CD4-positive, CD25-positive, alpha-beta regulatory T cell (primary cell): ENCODE measurements at regions not wholly inside any gene's neighbourhood (a gene's known extent, or its start where the extent isn't known, plus 50 kb on each side); places are given as distances from the start of the nearest gene placed in this dataset.
A peak's percentile ranks its signal among the peaks of the same experiment; 100 is the strongest.

ENCODE experiments used
- ATAC-seq, 2 donors: fragments of 150-1000 bp; cut with Tn5 transposase; one replicate each; pipeline ENCODE4 v1.10.0; 2021; ENCODE audit warnings: low read depth in 2 of 2, moderate number of reproducible peaks in 2 of 2, moderate library complexity in 1 of 2
- DNase-seq, 3 donors: peaks; one replicate each; pipeline versions ENCODE4 v3.0.0 to v3.0.0-alpha.2; 2012 to 2022; ENCODE audit warnings: mixed read lengths in 1 of 3
- H3K27ac ChIP-seq: one replicate; pipeline ENCODE4 v1.7.0; 2013; ENCODE audit warnings: mild to moderate bottlenecking, low read length; ENCODE audit not compliant: insufficient read depth, poor library complexity, severe bottlenecking
- H3K27me3 ChIP-seq: one replicate; pipeline ENCODE4 v1.7.0; 2013; ENCODE audit warnings: low read length; ENCODE audit not compliant: control insufficient read depth, insufficient read depth
- H3K36me3 ChIP-seq: one replicate; pipeline ENCODE4 v1.7.0; 2013; ENCODE audit warnings: mild to moderate bottlenecking, low read length, moderate library complexity; ENCODE audit not compliant: control insufficient read depth, insufficient read depth
- H3K4me1 ChIP-seq: 2 replicates; pipeline ENCODE4 v1.7.0; 2013; ENCODE audit warnings: mild to moderate bottlenecking, low read length; ENCODE audit not compliant: insufficient read depth, control insufficient read depth, poor library complexity, severe bottlenecking
- H3K4me3 ChIP-seq: one replicate; pipeline ENCODE4 v1.7.0; 2013; ENCODE audit warnings: low read depth, mild to moderate bottlenecking, low read length, moderate library complexity
- H3K9me3 ChIP-seq, 2 experiments: 1 replicate in 1 of 2; 2 replicates in 1 of 2; pipeline ENCODE4 v1.7.0; 2013; ENCODE audit warnings: low read length in 2 of 2, mild to moderate bottlenecking in 1 of 2, moderate library complexity in 1 of 2; ENCODE audit not compliant: control insufficient read depth in 2 of 2
- H3K27ac Mint-ChIP-seq, 3 donors: one replicate each; pipeline ENCODE4 v1.8.0; 2020 to 2022; ENCODE audit warnings: mild to moderate bottlenecking in 3 of 3, mixed read lengths in 3 of 3, moderate library complexity in 2 of 3
- H3K27me3 Mint-ChIP-seq: one replicate; pipeline ENCODE4 v1.8.0; 2022; ENCODE audit warnings: mild to moderate bottlenecking, mixed read lengths
- H3K36me3 Mint-ChIP-seq: one replicate; pipeline ENCODE4 v1.8.0; 2020; ENCODE audit warnings: mixed read lengths
- H3K4me1 Mint-ChIP-seq, 4 donors: one replicate each; pipeline ENCODE4 v1.8.0; 2020 to 2022; ENCODE audit warnings: mixed read lengths in 4 of 4, mild to moderate bottlenecking in 1 of 4
- H3K4me3 Mint-ChIP-seq, 4 donors: one replicate each; pipeline ENCODE4 v1.8.0; 2020 to 2022; ENCODE audit warnings: mild to moderate bottlenecking in 4 of 4, mixed read lengths in 4 of 4, moderate library complexity in 3 of 4
- H3K9me3 Mint-ChIP-seq, 7 donors: one replicate each; pipeline ENCODE4 v1.8.0; 2020 to 2022; ENCODE audit warnings: mixed read lengths in 7 of 7, mild to moderate bottlenecking in 3 of 7, moderate library complexity in 2 of 7

GRCh38 chr1:217373761-217374701, 256.9 kb downstream of the GPATCH2 start:
- H3K27ac ChIP-seq: no peak overlapping the region
- Mint-ChIP-seq H3K36me3 (no peaks in the 10 kb centered on the region), H3K27ac (peak overlapping the region in 1 of 3 donors; percentile 29), H3K27me3 (no peaks in the 10 kb centered on the region), H3K9me3 (peaks cover 2 to 10% (median 6%) of the 10 kb centered on the region in 7 donors), H3K4me3 (no peak overlapping the region), H3K4me1 (peaks cover 0 to 6% (median 0%) of the 10 kb centered on the region in 4 donors)
- DNase-seq: no peak
- H3K4me1 ChIP-seq: no peaks in the 10 kb centered on the region
- no peaks in the 10 kb centered on the region for H3K27me3 ChIP-seq
- peaks cover 0 to 4% of the 10 kb centered on the region in 2 experiments for H3K9me3 ChIP-seq
- no peak overlapping the region for H3K4me3 ChIP-seq
- ATAC-seq: no peak
- H3K36me3 ChIP-seq: no peaks in the 10 kb centered on the region

GRCh38 chr1:217372049-217372970, 258.6 kb downstream of the GPATCH2 start:
- H3K27ac Mint-ChIP-seq: no peak overlapping the region
- H3K4me1 Mint-ChIP-seq: peaks cover 0 to 6% (median 0%) of the 10 kb centered on the region in 4 donors
- H3K36me3 Mint-ChIP-seq: no peaks in the 10 kb centered on the region
- no peaks in the 10 kb centered on the region for H3K27me3 Mint-ChIP-seq
- DNase-seq (no peak), ATAC-seq (no peak)
- H3K4me3 Mint-ChIP-seq: no peak overlapping the region
- H3K9me3 ChIP-seq: peaks cover 0 to 1% of the 10 kb centered on the region in 2 experiments
- H3K36me3 ChIP-seq: no peaks in the 10 kb centered on the region
- H3K4me3 ChIP-seq: no peak overlapping the region
- no peak overlapping the region for H3K27ac ChIP-seq
- H3K9me3 Mint-ChIP-seq: peaks cover 2 to 10% (median 5%) of the 10 kb centered on the region in 7 donors
- H3K27me3 ChIP-seq: no peaks in the 10 kb centered on the region
- no peaks in the 10 kb centered on the region for H3K4me1 ChIP-seq

- Histone ChIP-seq H3K9me3 (no peaks in the 10 kb centered on the region), H3K27me3 (no peaks in the 10 kb centered on the region), H3K4me3 (no peak overlapping the region), H3K36me3 (no peaks in the 10 kb centered on the region), H3K4me1 (no peaks in the 10 kb centered on the region), H3K27ac (no peak overlapping the region)
- ATAC-seq: no peak
- H3K27ac Mint-ChIP-seq: no peak overlapping the region
- H3K4me3 Mint-ChIP-seq: no peak overlapping the region
- DNase-seq: no peak
- peaks cover 0 to 6% (median 0%) of the 10 kb centered on the region in 4 donors for H3K4me1 Mint-ChIP-seq
- no peaks in the 10 kb centered on the region for H3K36me3 Mint-ChIP-seq
- H3K9me3 Mint-ChIP-seq: peaks cover 0 to 9% (median 0%) of the 10 kb centered on the region in 7 donors
- no peaks in the 10 kb centered on the region for H3K27me3 Mint-ChIP-seq
These were observed 260.1 kb downstream of the GPATCH2 start for GRCh38 chr1:217370757-217371156.

GRCh38 chr1:217369996-217370551, 260.8 kb downstream of the GPATCH2 start:
- no peak overlapping the region for H3K4me3 Mint-ChIP-seq
- no peaks in the 10 kb centered on the region for H3K36me3 Mint-ChIP-seq
- no peak overlapping the region for H3K27ac ChIP-seq
- no peaks in the 10 kb centered on the region for H3K27me3 Mint-ChIP-seq
- H3K4me1 ChIP-seq: no peaks in the 10 kb centered on the region
- H3K4me1 Mint-ChIP-seq: peaks cover 0 to 6% (median 0%) of the 10 kb centered on the region in 4 donors
- no peaks in the 10 kb centered on the region for H3K27me3 ChIP-seq
- no peak for ATAC-seq
- no peaks in the 10 kb centered on the region for H3K9me3 ChIP-seq
- H3K9me3 Mint-ChIP-seq: peaks cover 0 to 6% (median 0%) of the 10 kb centered on the region in 7 donors
- H3K27ac Mint-ChIP-seq: no peak overlapping the region
- no peak for DNase-seq
- H3K36me3 ChIP-seq: no peaks in the 10 kb centered on the region
- H3K4me3 ChIP-seq: no peak overlapping the region

GRCh38 chr1:217369271-217369981, 261.5 kb downstream of the GPATCH2 start:
- Mint-ChIP-seq H3K36me3 (no peaks in the 10 kb centered on the region), H3K4me1 (peaks cover 0 to 6% (median 0%) of the 10 kb centered on the region in 4 donors), H3K9me3 (peaks cover 0 to 5% (median 0%) of the 10 kb centered on the region in 7 donors), H3K27me3 (no peaks in the 10 kb centered on the region), H3K4me3 (no peak overlapping the region), H3K27ac (no peak overlapping the region)
- Histone ChIP-seq H3K4me3 (no peak overlapping the region), H3K9me3 (no peaks in the 10 kb centered on the region), H3K4me1 (no peaks in the 10 kb centered on the region), H3K36me3 (no peaks in the 10 kb centered on the region), H3K27me3 (no peaks in the 10 kb centered on the region), H3K27ac (no peak overlapping the region)
- ATAC-seq: no peak
- DNase-seq: no peak

GRCh38 chr1:217364220-217364619, 266.7 kb downstream of the GPATCH2 start:
- no peak overlapping the region for H3K4me3 ChIP-seq
- H3K9me3 ChIP-seq: no peaks in the 10 kb centered on the region
- Mint-ChIP-seq H3K36me3 (no peaks in the 10 kb centered on the region), H3K27ac (no peak overlapping the region), H3K27me3 (no peaks in the 10 kb centered on the region), H3K9me3 (peaks cover 0 to under 1% (median 0%) of the 10 kb centered on the region in 7 donors), H3K4me1 (peaks cover 0 to 2% (median 0%) of the 10 kb centered on the region in 4 donors), H3K4me3 (no peak overlapping the region)
- no peaks in the 10 kb centered on the region for H3K36me3 ChIP-seq
- H3K27me3 ChIP-seq: no peaks in the 10 kb centered on the region
- no peak for ATAC-seq
- DNase-seq: no peak
- no peak overlapping the region for H3K27ac ChIP-seq
- H3K4me1 ChIP-seq: no peaks in the 10 kb centered on the region

- H3K9me3 ChIP-seq: no peaks in the 10 kb centered on the region
- no peaks in the 10 kb centered on the region for H3K27me3 ChIP-seq
- no peaks in the 10 kb centered on the region for H3K36me3 ChIP-seq
- Mint-ChIP-seq H3K4me3 (no peak overlapping the region), H3K27ac (no peak overlapping the region), H3K36me3 (no peaks in the 10 kb centered on the region), H3K9me3 (no peaks in the 10 kb centered on the region), H3K27me3 (no peaks in the 10 kb centered on the region), H3K4me1 (no peaks in the 10 kb centered on the region)
- no peak overlapping the region for H3K27ac ChIP-seq
- no peaks in the 10 kb centered on the region for H3K4me1 ChIP-seq
- H3K4me3 ChIP-seq: no peak overlapping the region
- DNase-seq: no peak
- no peak for ATAC-seq
These were observed 267.6 kb downstream of the GPATCH2 start for GRCh38 chr1:217363319-217363718.
